GM21390 (cell line): ENCODE measurements at regions not wholly inside any gene's neighbourhood (a gene's known extent, or its start where the extent isn't known, plus 50 kb on each side); places are given as distances from the start of the nearest gene placed in this dataset.

ENCODE experiments used
- ATAC-seq: cut with Tn5 transposase; IDR thresholded peaks from one replicate; pipeline ENCODE4 v1.9.1; 2021; ENCODE audit not compliant: unreplicated experiment

- ATAC-seq, result no peak
Measured at GRCh38 chr12:69129017-69129416, 110.4 kb upstream of the CPSF6 start.

DNA sequence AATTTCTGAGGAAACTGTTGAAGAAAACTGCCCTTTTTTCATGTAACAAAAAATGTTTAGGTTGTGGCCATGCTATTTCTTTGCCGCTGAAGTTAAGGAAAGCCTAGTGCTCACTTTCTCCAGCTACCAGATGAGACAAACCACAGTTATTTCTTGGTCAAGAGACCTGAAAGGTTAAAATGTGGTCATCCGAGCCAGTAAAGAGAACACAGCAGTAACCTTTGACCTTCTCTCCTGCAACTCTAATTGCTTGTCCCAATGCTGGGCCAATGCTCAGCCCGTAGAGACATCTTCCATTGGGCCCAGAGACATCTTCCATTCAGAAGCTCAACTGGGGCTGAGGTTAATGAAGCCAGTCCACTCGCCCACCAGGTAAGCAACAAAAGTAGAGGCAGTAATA is 109.8 kb upstream of the CPSF6 start:
- no peak for ATAC-seq

DNA sequence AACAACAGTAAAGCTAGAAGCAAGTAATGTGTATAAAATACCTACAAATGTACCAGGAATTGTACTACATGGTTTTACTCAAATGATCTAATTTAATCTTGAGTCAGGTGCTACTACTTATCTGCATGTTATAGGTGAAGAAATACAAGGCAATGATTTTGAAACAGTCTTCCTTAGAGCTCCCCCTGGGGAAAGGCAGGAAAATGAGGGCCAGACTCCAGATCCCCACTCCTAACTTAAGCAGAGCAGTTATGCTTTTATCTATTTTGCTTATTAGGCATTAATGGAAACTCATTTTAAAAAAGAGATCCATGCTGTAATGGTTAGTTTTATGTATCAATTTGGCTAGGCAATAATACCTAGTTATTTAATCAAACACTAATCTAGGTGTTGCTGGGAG is 109.3 kb upstream of the CPSF6 start:
- ATAC-seq, result no peak

- no peak for ATAC-seq
Measured at GRCh38 chr12:69131077-69131476, 108.3 kb upstream of the CPSF6 start.

DNA sequence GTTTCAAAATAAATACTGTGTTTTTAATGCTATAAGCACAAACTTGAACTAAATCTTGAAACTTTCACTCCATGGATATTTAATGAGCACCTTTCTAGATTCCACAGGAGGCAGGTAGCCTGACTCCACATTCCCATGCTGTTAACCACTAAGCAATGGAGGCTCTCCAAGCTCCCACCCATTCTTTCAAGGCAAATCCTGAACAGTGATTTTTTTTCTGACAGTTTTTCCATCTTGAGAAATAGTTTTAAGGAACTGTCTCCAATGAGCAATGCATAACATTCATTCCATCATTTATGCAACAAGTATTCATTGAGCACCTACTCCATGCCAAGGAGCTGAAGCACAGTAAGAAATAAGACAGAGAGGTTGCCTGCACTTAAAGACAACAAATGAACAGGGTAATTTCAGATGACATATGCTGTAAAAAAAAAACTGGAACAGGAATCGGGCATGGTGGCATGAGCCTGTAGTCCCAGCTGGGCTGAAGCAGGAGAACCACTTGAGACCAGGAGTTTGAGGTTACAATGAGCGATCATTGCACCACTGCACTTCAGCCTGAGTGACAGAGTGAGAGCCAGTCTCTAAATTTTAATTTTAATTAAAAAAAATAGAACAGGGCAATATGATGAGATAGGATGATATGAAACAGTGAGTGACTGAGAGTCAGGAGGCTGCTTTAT is 102.3 kb upstream of the CPSF6 start:
- no peak for ATAC-seq

GRCh38 chr12:69141074-69141473 is 98.3 kb upstream of the CPSF6 start:
- ATAC-seq, result no peak

DNA sequence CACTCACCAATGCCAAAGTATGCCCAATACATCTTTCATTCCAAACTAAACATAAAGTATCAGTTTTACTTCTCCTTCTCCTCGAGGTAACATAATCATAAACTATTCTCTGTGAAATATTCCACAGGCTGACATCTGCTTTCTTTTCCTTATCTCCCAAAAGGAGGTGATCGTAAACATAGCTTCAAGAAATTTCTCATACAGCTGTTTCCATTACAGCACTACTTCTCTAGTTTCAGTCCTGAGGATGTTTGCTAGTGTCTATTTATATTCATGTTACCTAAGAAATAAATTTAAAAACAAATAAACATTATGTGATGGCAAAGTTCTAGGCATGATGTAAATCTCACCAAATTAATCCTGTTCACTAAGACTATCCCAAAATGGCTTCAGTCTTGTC is 90.1 kb upstream of the CPSF6 start:
- ATAC-seq, result no peak

DNA sequence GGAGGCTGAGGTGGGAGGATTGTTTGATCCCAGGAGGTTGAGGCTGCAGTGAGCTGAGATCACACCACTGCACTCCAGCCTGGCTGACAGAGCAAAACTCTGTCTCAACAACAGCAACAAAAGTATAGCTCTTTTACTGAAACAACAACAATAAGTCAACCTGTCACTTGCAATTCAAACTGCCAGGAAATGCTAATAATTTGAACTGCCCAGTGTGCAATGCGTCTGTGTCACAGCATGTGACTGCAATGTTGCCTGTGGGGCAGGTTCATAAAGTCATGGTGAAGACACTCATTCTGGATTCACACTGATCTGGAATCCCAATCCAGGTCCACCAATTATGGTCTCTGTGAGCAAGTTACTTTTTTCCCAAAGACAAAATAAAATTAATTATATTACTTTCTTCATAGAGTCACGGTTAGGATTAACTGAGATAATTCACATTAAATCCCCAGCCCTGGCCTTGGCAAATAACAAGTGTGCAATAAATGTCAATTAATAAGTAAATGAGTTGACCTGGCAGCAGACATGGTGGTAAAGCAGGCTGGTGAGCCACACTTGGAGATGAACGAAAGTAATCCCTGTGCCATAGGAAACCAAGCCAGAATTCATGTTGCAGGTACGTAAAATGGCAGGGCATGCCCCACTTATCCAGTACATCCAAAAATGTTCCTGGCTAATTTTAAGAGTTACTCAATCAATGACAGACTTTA is 89.1 kb upstream of the CPSF6 start:
- no peak for ATAC-seq

GRCh38 chr12:69150796-69151127 is 88.6 kb upstream of the CPSF6 start:
- no peak for ATAC-seq

- ATAC-seq, result no peak
Measured at GRCh38 chr12:69151254-69151764, 88.1 kb upstream of the CPSF6 start.

DNA sequence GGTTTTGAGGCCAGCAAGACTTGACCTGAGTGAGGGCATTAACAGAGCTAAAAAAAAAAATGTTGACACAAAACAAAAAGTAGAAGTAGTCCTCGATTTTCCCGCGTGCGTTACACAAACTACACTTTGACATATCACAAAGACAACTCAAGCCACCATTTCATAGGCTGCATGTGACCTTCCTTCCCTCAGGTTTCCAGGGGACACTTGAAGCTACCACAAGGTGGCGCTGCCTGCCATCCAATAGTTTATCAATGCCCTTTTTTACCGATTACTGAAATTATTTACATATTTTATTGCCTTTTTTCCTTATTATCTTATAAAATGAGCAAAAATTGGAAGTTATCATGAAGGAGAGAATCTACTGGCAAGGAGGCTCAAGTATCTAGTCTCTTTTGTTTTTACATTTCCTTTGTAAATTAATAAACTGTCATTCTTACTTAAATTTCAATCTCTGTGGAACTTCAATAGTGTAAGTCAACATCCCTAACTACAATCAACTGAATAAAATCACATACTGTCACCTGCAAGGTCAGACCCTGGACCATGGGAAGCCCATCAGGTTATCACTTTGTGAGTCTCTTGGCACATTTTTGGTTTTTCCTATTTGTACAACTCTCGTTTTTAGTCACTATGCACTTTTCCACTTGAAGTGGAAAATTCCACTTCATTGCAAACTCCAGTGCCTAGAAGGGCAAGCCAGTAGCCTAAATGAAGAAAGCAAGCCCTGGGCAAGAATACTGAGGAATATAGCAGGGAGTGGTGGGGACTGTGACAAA is 84.6 kb upstream of the CPSF6 start:
- ATAC-seq, result peak; percentile 44

DNA sequence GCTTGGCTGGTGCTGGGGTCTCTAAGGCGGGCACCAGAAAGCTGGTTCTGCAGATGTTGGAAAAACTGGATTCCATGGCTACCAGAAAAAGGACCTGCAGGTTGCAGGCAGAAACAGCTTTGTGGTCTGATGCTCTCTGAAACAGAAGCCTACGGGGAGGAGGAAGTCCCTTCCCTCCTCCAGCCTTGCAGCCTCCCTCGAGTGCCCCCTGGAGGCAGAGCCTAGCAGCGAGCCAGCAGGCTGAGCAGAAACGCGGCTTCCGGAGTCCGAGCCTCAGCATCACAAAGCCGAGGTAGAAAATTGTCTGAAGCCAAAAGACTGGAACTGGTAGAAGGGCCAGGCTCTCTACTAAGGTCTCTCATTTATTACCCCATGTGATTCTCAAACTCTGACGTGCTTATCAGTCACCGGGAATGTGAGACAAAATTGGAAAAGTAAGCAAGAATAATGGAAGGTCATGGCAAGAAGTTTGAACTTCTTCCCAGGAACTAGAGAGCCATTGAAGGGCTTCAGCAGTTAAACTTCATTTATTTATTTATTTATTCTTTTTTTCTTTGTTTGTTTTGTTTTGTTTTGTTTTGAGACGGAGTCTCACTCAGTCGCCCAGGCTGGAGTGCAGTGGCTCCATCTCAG is 82.2 kb upstream of the CPSF6 start:
- peak; percentile 97 for ATAC-seq

- peak; percentile 48 for ATAC-seq
Measured at GRCh38 chr12:69161829-69162228, 77.5 kb upstream of the CPSF6 start.

DNA sequence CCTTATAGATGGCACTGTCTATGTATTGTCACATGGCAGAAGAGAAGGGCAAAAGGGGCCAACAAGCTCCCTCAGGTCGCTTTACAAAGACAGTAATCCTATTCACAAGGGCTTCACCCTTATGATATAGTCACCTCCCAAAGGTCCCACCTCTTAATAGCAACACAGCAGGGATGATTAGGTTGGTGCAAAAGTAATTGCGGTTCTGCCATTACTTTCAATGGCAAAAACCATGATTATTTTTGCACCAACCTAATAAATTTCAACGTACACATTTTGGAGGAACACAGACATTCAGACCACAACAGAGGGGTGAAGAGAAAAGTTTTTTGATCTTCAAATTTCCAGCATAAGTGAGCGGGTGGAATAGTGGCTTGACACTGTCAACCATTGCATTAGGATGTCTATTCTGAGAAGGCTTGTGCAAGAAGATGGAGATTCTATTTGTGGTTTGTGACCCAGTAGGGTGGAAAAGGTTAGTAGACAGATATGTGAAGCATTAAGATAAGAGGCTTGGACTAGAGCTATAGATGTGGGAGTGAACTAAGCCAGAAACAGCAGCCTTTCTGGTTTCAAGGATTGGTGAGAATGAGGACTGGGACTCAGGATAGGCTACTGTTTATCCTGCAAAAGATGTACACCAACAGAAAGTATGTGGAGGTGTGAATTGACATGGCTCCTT is 75.5 kb upstream of the CPSF6 start:
- ATAC-seq, result no peak

DNA sequence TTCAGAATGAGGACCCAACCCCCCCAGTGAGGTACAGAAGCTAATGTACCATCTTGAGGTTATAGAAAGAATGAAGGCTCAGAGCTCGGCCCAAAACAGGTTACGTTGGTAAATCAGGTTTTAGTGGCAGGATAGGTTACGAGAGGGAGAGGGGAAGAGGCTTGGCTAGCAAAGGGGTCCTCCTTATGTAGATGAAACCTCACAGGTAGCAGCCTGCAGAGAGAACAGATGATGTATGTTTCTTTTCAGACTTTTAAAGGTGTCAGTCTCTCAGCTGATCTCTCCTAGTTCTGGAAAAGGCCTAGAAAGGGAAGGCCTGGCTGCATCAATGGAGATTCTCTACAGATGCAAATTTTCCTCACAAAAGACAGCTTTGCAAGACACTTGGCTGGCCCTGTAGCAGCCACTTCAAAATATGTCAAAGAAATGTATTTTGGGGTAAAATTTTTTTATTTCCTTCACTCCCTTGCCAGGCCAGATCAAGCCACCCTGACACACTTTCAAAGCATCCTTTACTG is 71.7 kb upstream of the CPSF6 start:
- ATAC-seq, result no peak

DNA sequence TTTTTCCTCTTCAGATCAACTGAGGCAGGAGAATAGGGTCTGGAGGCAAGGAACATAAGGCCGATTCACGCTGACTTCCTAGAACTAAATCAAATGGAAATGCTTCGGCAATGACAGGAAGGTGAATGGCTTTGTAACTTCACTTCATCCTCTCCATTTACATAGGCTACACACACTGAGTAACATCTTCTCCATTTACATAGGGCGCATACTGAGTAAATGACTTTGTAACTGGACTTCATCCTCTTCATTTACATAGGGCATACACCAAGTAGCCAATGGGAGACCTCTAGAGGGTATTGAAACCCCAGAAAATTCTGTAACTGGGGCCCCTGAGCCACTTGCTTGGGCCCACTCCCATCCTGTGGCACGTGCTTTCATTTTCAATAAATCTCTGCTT is 71.0 kb upstream of the CPSF6 start:
- ATAC-seq, result no peak

- no peak for ATAC-seq
Measured at GRCh38 chr12:69168828-69169227, 70.5 kb upstream of the CPSF6 start.

GRCh38 chr12:69170293-69170692 is 69.1 kb upstream of the CPSF6 start:
- no peak for ATAC-seq

DNA sequence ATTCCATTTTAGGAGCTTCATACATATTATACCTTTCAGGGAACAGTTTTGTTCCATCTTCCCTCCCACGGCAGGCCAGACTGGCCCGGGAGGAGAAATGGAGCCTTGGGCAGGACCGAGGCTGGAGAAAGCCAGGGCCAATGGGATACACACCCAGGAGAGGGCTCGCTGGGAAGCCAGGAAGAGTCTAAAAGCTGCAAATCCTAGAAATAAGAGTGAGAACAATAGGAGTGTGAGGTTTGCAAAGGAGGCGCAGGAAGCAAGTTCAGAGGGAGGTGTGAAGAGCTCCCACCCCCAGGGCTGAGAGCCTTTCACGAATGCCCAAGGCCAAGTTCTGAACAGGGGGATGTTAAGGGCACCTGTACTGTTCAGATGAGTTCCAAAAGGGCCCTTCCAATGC is 67.5 kb upstream of the CPSF6 start:
- ATAC-seq, result no peak

DNA sequence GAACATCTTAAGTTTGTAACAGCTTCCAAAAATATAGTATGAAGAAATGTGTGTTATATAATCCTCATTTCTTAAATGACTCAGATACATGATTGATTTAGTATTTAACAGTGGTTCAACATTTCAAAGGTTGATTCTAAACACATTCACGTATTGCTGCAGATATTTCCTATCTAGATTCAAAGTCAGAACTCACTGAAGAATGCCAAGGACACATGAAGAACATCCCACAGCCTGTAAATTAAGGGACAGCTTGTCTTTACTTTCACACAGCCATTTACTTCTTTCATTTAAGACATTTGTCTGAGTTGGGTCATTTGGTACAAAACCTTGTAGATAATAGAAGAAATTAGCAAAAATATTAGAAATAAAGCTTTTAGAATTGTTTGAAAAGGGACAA is 66.9 kb upstream of the CPSF6 start:
- no peak for ATAC-seq

GRCh38 chr12:69173368-69173767 is 66.0 kb upstream of the CPSF6 start:
- no peak for ATAC-seq
